GM12892 (cell line): ENCODE measurements at regions not wholly inside any gene's neighbourhood (a gene's known extent, or its start where the extent isn't known, plus 50 kb on each side); places are given as distances from the start of the nearest gene placed in this dataset.

Source experiments
- DNase-seq: peaks from one replicate; pipeline ENCODE4 v3.0.0; 2011; ENCODE audit not compliant: insufficient read length
- FAIRE-seq: peaks from 2 replicates; lab custom pipeline; 2011; peaks lifted over from hg19 to GRCh38; lab: Jason Lieb, UNC
- POLR2A ChIP-seq: IDR thresholded peaks from 2 replicates; pipeline ENCODE4 v1.6.1; 2011; ENCODE audit warnings: low read depth, low read length, control low read depth
- POLR2AphosphoS5 ChIP-seq: IDR thresholded peaks from 2 replicates; pipeline ENCODE4 v1.6.1; 2011; ENCODE audit warnings: low read depth, low read length, control low read depth
- TAF1 ChIP-seq: IDR thresholded peaks from 2 replicates; pipeline ENCODE4 v1.6.1; 2011; ENCODE audit warnings: low read depth, mild to moderate bottlenecking, control low read depth, low read length, borderline replicate concordance

DNA sequence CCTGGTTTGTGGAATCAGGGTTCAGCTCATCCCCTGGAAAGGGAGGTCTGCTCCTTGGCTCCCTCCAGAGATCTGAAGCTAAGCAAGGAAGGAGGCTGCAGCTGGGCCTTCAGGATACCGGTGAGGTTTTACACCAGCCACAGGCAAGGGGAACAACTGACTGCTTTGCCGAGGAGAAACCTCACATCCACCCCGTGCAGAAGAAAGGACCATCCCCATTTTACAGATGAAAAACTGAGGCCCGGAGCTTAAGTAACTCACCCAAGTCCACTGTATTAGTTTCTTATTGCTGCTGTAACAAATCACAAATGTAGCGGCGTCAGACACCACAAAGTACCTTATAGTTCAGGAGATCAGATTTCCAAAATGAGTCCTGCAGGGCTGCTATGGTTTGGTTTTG, 173.7 kb downstream of the MN1 start:
- TF ChIP-seq POLR2AphosphoS5: no peak
- no peak for TF ChIP-seq TAF1
- no peak for TF ChIP-seq POLR2A
- DNase-seq (no peak), FAIRE-seq (no peak)

DNA sequence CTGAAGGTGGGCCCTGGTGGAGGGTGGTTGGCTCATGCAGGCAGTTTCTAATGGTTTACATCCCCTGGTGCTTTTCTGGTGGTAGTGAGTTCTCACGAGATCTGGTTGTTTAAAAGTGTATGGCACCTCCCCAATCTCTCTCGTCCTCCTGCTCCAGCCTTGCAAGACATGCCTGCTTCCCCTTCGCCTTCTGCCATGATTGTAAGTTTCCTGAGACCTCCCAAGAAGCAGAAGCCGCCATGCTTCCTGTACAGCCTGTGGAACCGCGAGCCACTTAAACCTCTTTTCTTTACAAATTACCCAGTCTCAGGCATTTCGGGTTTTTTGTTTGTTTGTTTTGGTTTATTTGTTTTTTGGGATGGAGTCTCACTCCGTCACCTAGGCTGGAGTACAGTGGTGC, 173.2 kb downstream of the MN1 start:
- DNase-seq (no peak), FAIRE-seq (no peak)
- TF ChIP-seq POLR2A: no peak
- TF ChIP-seq POLR2AphosphoS5: no peak
- TF ChIP-seq TAF1: no peak

DNA sequence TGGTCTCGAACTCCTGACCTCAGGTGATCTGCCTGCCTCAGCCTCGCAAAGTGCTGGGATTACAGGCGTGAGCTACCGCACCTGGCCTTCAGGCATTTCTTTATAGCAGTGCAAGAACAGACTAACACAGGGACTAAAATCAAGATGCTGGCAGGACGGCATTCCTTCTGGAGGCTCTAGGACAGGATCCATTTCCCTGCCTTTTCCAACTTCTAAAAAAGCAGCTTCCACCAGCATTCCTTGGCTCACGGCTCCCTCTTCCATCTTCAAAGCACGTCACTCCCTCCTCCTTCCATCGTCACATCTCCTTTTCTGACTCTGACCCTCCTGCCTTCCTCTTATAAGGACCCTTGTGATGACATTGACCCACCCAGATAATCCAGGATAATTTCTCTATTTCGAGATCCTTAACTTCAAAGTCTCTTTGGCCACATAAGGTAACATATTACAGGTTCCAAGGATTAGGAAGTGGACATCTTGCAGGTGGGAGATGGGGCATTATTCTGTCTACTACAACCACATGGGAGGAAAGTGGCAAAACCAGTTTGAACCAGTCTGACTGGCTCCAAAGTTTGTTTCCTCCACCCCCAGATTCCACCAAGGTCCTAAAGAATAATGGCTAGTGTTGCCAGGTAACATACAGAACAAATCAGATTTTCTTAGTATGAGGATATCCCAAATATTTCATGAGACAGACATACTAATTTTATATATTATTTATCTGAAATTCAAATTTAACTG, 172.5 kb downstream of the MN1 start:
- no peak for FAIRE-seq
- TF ChIP-seq POLR2A (no peak), POLR2AphosphoS5 (no peak), TAF1 (no peak)

DNA sequence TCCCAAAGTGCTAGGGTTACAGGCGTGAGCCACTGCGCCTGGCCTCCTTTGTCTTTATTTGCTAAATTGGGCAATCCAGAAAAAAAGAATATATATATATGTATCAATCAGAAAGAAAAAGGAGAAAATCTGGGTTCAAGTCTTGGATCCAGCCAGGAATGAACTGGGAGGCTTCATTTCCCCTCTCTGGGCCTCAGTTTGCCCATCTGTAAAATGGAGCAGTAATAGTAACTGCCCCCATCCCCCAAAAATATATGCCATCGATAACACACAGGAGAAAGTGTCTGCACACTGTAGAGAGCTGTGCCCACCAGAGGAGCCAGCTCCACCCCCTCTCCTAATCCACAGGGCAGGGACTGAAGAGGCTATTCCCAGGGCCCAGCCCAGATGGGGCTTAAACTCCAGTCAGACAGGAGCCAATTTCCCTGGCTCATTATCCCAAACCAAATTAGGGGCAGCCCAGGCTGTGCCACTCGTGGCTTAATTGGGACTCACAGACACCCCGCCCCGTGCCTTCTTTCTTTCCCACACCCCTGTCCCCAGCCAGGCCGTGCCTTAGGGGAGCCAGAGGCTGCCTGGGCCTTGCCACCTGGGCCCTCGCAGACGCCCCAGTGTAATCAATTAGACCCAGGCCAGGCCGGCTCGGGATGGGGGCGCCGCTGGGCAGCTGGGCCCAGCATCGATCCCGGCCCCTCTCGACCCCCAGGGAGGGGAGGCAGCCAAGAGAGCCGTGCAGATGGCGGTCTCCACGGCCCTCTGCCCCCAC, 171.5 kb downstream of the MN1 start:
- TF ChIP-seq POLR2AphosphoS5: no peak
- no peak for TF ChIP-seq POLR2A
- TF ChIP-seq TAF1: no peak
- DNase-seq: no peak
- no peak for FAIRE-seq

More for the DNA sequence above, 172.5 kb downstream of the MN1 start:
- no peak for DNase-seq

DNA sequence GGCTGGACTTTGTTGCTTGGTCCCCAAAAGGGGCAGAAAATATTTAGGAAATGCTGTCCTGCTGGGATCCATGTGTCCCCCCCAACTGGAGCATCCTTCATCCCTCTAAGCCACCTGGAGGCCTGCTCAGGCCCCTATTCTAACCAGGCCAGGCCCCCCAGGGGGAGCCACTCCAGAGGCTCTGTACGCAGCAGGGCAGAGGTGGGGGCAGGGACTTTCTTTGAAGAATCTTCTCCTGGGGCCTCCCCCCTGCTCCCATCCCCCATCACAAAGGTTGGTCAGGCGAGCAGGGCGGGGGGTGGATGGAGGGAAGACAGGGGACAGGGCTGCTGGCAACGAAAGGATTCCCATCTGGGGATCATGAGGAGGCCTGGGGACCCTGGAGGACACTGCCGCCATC, 170.8 kb downstream of the MN1 start:
- no peak for DNase-seq
- TF ChIP-seq POLR2A: no peak
- no peak for TF ChIP-seq POLR2AphosphoS5
- no peak for TF ChIP-seq TAF1
- no peak for FAIRE-seq

DNA sequence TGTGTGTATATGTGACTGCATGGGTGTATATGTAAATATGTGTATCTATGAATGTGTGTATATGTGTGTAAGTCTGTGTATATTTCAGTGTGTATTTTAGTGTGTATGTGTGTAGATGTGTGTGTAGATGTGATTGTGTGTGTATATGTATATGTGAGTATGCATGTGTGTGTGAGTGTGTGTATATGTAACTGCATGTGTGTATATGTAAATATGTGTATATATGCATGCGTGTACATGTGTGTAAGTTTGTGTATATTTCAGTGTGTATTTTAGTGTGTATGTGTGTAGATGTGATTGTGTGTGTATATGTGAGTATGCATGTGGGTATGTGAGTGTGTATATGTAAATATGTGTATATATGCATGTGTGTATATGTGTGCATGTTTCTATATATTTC, 169.9 kb downstream of the MN1 start:
- no peak for TF ChIP-seq POLR2AphosphoS5
- TF ChIP-seq POLR2A: no peak
- no peak for TF ChIP-seq TAF1
- FAIRE-seq (no peak), DNase-seq (no peak)

DNA sequence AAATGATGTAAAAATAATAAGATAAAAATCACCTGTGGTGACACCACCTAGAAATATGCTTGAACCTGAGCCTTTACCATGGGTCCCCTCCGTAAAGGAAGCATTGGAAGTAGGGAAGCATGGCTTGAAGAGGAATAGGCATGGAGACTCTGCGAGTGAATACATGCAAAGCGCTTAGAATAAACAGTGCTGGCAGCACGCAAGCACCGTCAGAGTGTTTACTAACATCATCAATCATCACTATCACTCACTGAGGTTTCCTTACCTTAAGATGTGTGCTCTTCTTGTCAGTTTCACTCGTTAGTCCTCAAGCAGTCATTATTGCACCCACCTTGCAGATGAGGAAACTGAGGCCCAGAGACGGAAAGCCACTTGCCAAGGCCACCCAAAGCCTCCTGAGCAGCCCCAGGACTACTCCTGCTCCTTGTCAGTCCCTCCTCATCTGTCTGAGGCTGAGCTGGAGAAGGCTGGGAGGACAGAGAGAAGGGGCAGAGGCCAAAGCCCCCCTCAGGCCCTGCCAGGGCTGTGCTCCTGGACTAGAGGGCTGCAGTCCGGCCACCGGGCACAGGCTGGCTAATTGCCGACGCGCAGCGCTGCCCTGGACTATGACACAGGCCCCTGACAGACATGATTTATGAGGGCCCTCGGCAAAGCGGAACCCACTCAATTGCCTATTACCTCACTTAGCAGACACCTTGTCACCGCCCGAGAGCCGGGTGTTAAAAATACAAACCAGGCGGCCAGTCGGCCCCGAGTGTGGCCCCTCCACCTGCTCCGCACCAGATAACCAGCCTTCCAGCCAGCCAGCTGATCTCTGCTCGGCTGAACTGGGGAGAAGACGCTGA, 168.9 kb downstream of the MN1 start:
- TF ChIP-seq TAF1: no peak
- no peak for TF ChIP-seq POLR2A
- TF ChIP-seq POLR2AphosphoS5: no peak
- FAIRE-seq (no peak), DNase-seq (no peak)

DNA sequence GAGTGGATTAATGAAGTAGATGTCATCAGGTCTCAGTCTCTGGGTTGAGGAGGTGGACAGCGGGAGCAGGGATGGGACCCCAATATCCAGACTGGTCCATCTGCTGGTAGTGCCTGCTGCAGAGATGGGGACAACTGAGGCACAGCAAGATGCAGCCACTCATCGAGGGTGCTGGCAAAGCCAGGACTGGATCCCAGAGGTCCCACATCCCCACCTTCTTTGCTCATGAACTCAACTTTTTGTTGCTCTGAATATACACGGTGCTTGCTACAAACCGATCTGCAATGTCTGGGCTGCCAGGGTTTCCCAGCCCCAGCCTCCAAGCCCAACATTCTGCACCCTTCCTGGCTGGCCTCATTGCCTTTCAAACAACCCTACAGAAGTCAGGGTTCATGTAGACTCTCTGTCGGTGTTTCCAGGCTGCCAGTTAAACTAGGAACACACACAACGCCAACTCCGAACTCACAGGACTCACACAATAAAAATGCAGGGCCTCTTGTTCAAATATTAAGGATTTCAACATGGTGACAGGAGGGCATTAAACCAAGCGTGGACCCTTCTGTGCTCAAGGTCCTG, 168.2 kb downstream of the MN1 start:
- TF ChIP-seq POLR2AphosphoS5 (no peak), POLR2A (no peak), TAF1 (no peak)
- FAIRE-seq (no peak), DNase-seq (no peak)

DNA sequence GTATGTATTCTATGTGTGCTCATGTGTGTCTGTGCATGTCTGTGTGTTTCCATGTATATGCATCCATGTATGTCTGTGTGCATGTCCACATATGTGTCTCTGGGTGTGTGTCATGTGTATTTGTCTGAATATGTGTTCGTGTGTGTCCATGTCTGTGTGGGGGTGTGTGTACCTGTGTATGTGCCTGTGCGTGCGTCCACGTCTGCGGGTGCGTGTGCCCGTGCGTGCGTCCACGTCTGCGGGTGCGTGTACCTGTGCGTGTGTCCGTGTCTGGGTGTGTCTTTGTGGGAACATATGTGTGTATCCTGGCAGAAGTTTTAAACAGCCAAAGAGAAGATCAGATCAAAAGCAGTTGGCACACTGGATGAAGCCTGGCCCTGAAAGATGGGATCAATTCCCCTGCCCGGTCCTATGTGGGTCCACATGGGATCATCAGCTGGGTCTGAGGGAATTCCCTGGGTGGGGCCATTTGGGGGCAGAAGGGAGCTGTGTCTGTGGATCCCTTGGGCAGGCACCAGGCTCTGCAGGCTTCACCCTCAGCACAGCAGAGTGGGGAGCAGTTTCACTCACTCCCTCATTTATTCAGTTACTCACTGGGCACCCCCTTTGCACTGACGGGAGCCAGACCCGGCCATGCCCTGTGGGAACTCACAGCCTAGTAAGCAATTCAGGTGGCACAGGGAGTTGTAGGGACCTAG, 167.4 kb downstream of the MN1 start:
- DNase-seq: no peak
- FAIRE-seq: no peak
- TF ChIP-seq POLR2AphosphoS5 (no peak), POLR2A (no peak), TAF1 (no peak)

DNA sequence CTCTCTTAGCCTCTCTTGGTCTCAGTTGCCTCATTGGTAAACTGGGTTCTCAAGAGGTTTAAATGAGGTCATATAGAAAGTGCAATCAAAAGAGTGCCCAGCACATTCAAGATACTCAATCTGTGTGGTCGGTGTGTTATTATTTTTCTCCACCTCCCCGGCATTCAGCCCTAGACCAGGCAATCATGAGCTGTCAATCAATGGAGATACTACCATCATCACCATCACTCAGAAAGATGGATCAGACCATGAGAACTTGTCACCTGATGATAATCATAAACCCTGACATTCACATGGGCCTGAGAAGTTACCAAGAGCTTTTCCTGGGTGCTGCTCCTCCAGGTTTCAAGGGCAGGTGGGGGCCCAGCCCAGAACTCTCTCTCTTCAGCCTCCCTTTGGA, 166.1 kb downstream of the MN1 start:
- no peak for FAIRE-seq
- TF ChIP-seq TAF1: no peak
- no peak for DNase-seq
